Tibial nerve (tissue), 3 donors: ENCODE measurements at regions not wholly inside any gene's neighbourhood (a gene's known extent, or its start where the extent isn't known, plus 50 kb on each side); places are given as distances from the start of the nearest gene placed in this dataset.

Experiments used
- POLR2A ChIP-seq, 2 donors: fragments of 450-650 bp; IDR thresholded peaks; one replicate each; pipeline ENCODE4 v1.6.1; 2017; ENCODE audit warnings: antibody characterized with exemption in 2 of 2, mild to moderate bottlenecking in 2 of 2, moderate library complexity in 2 of 2
- TF ChIP-seq, protein P1 (sequence below), 5 experiments: fragments of 200-600 bp in 3 of 5; fragments of 450-650 bp in 2 of 5; sonication (generic) in 3 of 5; IDR thresholded peaks; one replicate each; pipeline ENCODE4 v1.5.1; 2016 to 2019; ENCODE audit warnings: antibody characterized with exemption in 5 of 5, mild to moderate bottlenecking in 3 of 5, moderate library complexity in 2 of 5

DNA sequence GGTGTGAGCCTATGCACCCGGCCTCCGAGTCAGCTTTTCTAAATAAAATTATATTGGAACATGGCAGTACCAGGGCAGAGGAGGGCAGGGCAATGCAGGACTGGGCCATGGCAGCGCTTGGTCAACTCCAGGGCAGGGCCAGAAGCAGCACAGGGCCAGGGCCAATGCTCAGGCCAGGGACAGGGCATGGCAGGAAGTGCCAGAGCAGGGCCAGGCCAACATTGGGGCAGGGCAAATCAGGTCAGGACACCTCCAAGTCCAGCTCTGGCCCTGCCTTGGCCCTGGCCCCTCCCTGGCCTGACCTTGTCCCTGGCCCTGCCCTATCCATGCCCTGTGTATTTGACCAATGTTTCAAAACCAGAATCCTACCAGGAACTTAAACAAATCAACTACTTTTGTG, 156.1 kb downstream of the LIPI start:
- no peak for TF ChIP-seq POLR2A (IDR thresholded peaks at IDR 0.05)
- TF ChIP-seq, protein P1, sequence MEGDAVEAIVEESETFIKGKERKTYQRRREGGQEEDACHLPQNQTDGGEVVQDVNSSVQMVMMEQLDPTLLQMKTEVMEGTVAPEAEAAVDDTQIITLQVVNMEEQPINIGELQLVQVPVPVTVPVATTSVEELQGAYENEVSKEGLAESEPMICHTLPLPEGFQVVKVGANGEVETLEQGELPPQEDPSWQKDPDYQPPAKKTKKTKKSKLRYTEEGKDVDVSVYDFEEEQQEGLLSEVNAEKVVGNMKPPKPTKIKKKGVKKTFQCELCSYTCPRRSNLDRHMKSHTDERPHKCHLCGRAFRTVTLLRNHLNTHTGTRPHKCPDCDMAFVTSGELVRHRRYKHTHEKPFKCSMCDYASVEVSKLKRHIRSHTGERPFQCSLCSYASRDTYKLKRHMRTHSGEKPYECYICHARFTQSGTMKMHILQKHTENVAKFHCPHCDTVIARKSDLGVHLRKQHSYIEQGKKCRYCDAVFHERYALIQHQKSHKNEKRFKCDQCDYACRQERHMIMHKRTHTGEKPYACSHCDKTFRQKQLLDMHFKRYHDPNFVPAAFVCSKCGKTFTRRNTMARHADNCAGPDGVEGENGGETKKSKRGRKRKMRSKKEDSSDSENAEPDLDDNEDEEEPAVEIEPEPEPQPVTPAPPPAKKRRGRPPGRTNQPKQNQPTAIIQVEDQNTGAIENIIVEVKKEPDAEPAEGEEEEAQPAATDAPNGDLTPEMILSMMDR (IDR thresholded peaks at IDR 0.05), result no peak
